Osteoblast (primary cell): ENCODE measurements at regions not wholly inside any gene's neighbourhood (a gene's known extent, or its start where the extent isn't known, plus 50 kb on each side); places are given as distances from the start of the nearest gene placed in this dataset.

ENCODE experiments used
- DNase-seq: peaks from one replicate; pipeline ENCODE4 v3.0.0; 2011; ENCODE audit warnings: low spot score, mixed read lengths; ENCODE audit not compliant: insufficient read length; ENCODE audit errors: missing footprints
- H2AFZ ChIP-seq: 2 replicates; pipeline ENCODE4 v1.6.0; 2011; ENCODE audit warnings: mild to moderate bottlenecking, low read length
- H3K27ac ChIP-seq: 2 replicates; pipeline ENCODE4 v1.5.1; 2011; ENCODE audit warnings: mild to moderate bottlenecking, low read depth, low read length, moderate library complexity
- H3K27me3 ChIP-seq: 2 replicates; pipeline ENCODE4 v1.6.0; 2012; ENCODE audit warnings: mild to moderate bottlenecking, control low read depth, inconsistent platforms, low read length, moderate library complexity; ENCODE audit not compliant: insufficient read depth
- H3K36me3 ChIP-seq: 2 replicates; pipeline ENCODE4 v1.5.1; 2011; ENCODE audit warnings: mild to moderate bottlenecking, low read length, control low read depth, moderate library complexity; ENCODE audit not compliant: insufficient read depth
- H3K4me1 ChIP-seq: 2 replicates; pipeline ENCODE4 v1.5.1; 2011; ENCODE audit warnings: mild to moderate bottlenecking, low read length, control low read depth, moderate library complexity; ENCODE audit not compliant: insufficient read depth
- H3K4me2 ChIP-seq: 2 replicates; pipeline ENCODE4 v1.6.0; 2011; ENCODE audit warnings: mild to moderate bottlenecking, low read length; ENCODE audit not compliant: insufficient read depth
- H3K4me3 ChIP-seq: fragments of 200-600 bp; sonication (generic); 3 replicates; pipeline ENCODE4 v1.5.1; 2012; ENCODE audit warnings: mild to moderate bottlenecking, low read length, inconsistent platforms; ENCODE audit not compliant: insufficient read depth
- H3K79me2 ChIP-seq: 2 replicates; pipeline ENCODE4 v1.6.0; 2012; ENCODE audit warnings: mild to moderate bottlenecking, low read length, control low read depth, inconsistent platforms; ENCODE audit not compliant: insufficient read depth
- H3K9me3 ChIP-seq: 2 replicates; pipeline ENCODE4 v1.5.1; 2011; ENCODE audit warnings: low read depth, low read length, control low read depth
- H4K20me1 ChIP-seq: 2 replicates; pipeline ENCODE4 v1.6.0; 2012; ENCODE audit warnings: mild to moderate bottlenecking, low read length, control low read depth; ENCODE audit not compliant: insufficient read depth
- TF ChIP-seq, protein P1 (sequence below): IDR thresholded peaks from 2 replicates; pipeline ENCODE4 v1.5.1; 2011; ENCODE audit warnings: mild to moderate bottlenecking, low read depth, low read length, moderate library complexity; ENCODE audit errors: extremely low read depth

DNA sequence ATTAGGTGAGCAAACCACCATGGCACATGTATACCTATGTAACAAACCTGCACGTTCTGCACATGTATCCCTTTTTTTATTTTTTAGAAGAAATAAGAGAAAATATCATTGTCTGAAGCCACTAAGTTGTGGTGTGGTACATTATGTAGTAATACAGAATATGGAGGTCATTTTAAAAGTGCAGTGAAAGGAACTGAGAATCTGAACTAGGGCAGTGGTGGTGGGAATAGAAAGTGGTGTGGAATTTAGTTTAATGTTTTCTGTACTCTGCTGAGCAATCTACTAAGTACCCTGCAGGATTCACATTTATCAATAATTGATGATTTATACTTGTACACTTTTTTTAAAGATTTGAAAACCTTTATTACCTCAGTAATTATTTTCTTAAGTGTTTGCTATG lies 283.5 kb downstream of the CHL1 start:
- no peak for DNase-seq
- Histone ChIP-seq H4K20me1 (no peaks in the 10 kb centered on the region), H3K4me2 (no peak overlapping the region), H3K27me3 (no peaks in the 10 kb centered on the region), H3K9me3 (peaks cover 3% of the 10 kb centered on the region), H3K79me2 (no peaks in the 10 kb centered on the region), H2AFZ (no peak overlapping the region), H3K36me3 (no peaks in the 10 kb centered on the region), H3K4me1 (no peaks in the 10 kb centered on the region), H3K27ac (no peak overlapping the region), H3K4me3 (no peak overlapping the region)
- TF ChIP-seq, protein P1, sequence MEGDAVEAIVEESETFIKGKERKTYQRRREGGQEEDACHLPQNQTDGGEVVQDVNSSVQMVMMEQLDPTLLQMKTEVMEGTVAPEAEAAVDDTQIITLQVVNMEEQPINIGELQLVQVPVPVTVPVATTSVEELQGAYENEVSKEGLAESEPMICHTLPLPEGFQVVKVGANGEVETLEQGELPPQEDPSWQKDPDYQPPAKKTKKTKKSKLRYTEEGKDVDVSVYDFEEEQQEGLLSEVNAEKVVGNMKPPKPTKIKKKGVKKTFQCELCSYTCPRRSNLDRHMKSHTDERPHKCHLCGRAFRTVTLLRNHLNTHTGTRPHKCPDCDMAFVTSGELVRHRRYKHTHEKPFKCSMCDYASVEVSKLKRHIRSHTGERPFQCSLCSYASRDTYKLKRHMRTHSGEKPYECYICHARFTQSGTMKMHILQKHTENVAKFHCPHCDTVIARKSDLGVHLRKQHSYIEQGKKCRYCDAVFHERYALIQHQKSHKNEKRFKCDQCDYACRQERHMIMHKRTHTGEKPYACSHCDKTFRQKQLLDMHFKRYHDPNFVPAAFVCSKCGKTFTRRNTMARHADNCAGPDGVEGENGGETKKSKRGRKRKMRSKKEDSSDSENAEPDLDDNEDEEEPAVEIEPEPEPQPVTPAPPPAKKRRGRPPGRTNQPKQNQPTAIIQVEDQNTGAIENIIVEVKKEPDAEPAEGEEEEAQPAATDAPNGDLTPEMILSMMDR = no peak

DNA sequence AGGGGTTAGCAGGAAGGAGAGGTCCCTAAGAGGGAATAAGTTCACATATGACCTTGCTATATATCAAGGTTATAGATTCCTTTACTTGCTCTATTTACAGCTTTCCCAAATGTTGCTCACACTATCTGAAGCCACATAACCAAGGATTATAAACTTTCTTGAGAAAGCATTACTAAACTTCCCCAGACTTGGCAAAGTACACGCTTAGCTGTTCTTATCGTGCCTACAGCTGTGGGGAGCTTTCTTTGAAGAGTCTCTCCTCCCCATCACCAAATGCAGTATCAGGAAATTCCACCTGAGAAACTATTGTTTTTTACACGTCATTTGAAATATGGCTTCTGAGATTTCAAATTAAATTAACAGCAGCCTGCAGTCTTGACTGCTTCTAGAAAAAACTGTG lies 284.5 kb downstream of the CHL1 start:
- H3K27ac ChIP-seq = no peak overlapping the region
- H4K20me1 ChIP-seq = no peaks in the 10 kb centered on the region
- TF ChIP-seq, protein P1 = no peak
- no peaks in the 10 kb centered on the region for H3K36me3 ChIP-seq
- H2AFZ ChIP-seq = no peak overlapping the region
- no peak overlapping the region for H3K4me2 ChIP-seq
- no peak for DNase-seq
- H3K79me2 ChIP-seq = no peaks in the 10 kb centered on the region
- H3K4me1 ChIP-seq = no peaks in the 10 kb centered on the region
- no peaks in the 10 kb centered on the region for H3K27me3 ChIP-seq
- peaks cover 3% of the 10 kb centered on the region for H3K9me3 ChIP-seq
- no peak overlapping the region for H3K4me3 ChIP-seq

DNA sequence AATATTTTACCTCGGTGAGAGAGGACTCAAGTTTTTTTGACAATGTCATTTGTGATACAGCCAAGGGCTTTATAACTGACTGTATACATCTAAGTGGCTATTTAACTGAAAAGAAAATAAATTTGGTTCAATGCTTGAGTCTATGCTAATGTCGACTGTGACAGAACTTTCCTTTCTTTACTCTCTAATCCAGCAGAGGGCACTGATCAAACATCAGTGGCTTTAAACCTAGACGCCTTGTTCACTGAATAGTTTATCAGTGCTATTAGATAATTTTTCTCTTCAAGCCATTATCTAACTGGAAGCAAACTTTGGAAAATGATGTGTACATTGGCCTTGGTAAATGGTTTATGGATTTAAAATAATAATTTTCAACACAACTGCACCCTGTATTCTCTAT lies 285.1 kb downstream of the CHL1 start:
- Histone ChIP-seq H3K9me3 (peaks cover 3% of the 10 kb centered on the region), H4K20me1 (no peaks in the 10 kb centered on the region), H3K4me3 (no peak overlapping the region), H3K79me2 (no peaks in the 10 kb centered on the region), H3K4me1 (no peaks in the 10 kb centered on the region), H3K27me3 (no peaks in the 10 kb centered on the region), H2AFZ (no peak overlapping the region), H3K27ac (no peak overlapping the region), H3K36me3 (no peaks in the 10 kb centered on the region), H3K4me2 (no peak overlapping the region)
- DNase-seq = no peak
- TF ChIP-seq, protein P1 = no peak

DNA sequence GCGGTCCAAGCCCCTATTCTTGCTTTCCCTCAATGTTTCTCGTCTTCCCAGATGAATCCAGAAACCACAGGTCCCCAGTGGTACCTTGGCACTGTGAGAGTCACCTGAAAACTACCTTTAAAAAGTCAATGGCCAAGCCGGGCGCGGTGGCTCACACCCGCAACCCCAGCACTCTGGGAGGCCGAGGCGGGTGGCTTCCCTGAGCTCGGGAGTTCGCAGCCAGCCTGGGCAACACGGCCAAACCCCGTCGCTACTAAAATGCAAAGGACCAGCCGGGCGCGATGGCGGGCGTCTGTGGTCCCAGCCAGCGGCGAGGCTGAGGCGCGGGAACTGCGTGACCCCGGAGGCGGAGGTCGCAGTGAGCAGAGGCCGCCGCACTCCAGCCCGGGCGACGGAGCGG lies 285.9 kb downstream of the CHL1 start:
- Histone ChIP-seq H3K4me3 (no peak overlapping the region), H3K36me3 (no peaks in the 10 kb centered on the region), H3K4me2 (no peak overlapping the region), H3K27me3 (no peaks in the 10 kb centered on the region), H4K20me1 (no peaks in the 10 kb centered on the region), H3K79me2 (no peaks in the 10 kb centered on the region), H2AFZ (no peak overlapping the region), H3K4me1 (no peaks in the 10 kb centered on the region), H3K9me3 (peaks cover 3% of the 10 kb centered on the region), H3K27ac (no peak overlapping the region)
- no peak for DNase-seq
- TF ChIP-seq, protein P1 = no peak
